Neural cell (in vitro differentiated cells): ENCODE measurements at regions not wholly inside any gene's neighbourhood (a gene's known extent, or its start where the extent isn't known, plus 50 kb on each side); places are given as distances from the start of the nearest gene placed in this dataset.

Experiments used
- H2AFZ ChIP-seq: fragments of 200-600, 300-800 bp; sonication (generic), shearing (Covaris generic); 2 replicates; pipeline ENCODE4 v1.6.0; 2014; ENCODE audit warnings: low read depth, mild to moderate bottlenecking, antibody characterized with exemption, low read length, moderate library complexity
- H3F3A ChIP-seq: fragments of 200-600 bp; shearing (Covaris generic); 2 replicates; pipeline ENCODE4 v1.6.1; 2016; ENCODE audit warnings: mild to moderate bottlenecking, moderate library complexity, mixed read lengths, antibody characterized with exemption, low read length; ENCODE audit not compliant: insufficient read depth, poor library complexity, severe bottlenecking
- H3K27ac ChIP-seq: fragments of 200-600, 300-800 bp; sonication (generic), shearing (Covaris generic); 2 replicates; pipeline ENCODE4 v1.5.1; 2014; ENCODE audit warnings: mild to moderate bottlenecking, low read length, moderate library complexity
- H3K27me3 ChIP-seq: fragments of 300-800, 200-600 bp; sonication (generic), shearing (Covaris generic); 2 replicates; pipeline ENCODE4 v1.6.0; 2014; ENCODE audit warnings: mild to moderate bottlenecking, low read depth, low read length, moderate library complexity; ENCODE audit not compliant: insufficient read depth
- H3K36me3 ChIP-seq: fragments of 300-800, 200-600 bp; sonication (generic), shearing (Covaris generic); 2 replicates; pipeline ENCODE4 v1.5.1; 2014; ENCODE audit warnings: mild to moderate bottlenecking, antibody characterized with exemption, low read length, moderate library complexity; ENCODE audit not compliant: insufficient read depth
- H3K4me2 ChIP-seq: fragments of 300-800, 200-600 bp; sonication (generic), shearing (Covaris generic); 2 replicates; pipeline ENCODE4 v1.6.0; 2014; ENCODE audit warnings: mild to moderate bottlenecking, low read length
- H3K4me3 ChIP-seq: fragments of 300-800, 200-600 bp; sonication (generic), shearing (Covaris generic); 2 replicates; pipeline ENCODE4 v1.5.1; 2014; ENCODE audit warnings: mild to moderate bottlenecking, low read length, moderate library complexity
- H3K79me2 ChIP-seq: fragments of 200-600 bp; shearing (Covaris generic); replicated peaks from 2 replicates; pipeline ENCODE4 v1.6.0; 2014; ENCODE audit warnings: mild to moderate bottlenecking, low read length, moderate library complexity; ENCODE audit not compliant: insufficient read depth
- H3K9ac ChIP-seq: fragments of 300-800, 200-600 bp; sonication (generic), shearing (Covaris generic); 2 replicates; pipeline ENCODE4 v1.6.1; 2016; ENCODE audit warnings: mild to moderate bottlenecking, low read length, mixed read lengths
- H3K9me2 ChIP-seq: fragments of 200-600 bp; shearing (Covaris generic); 2 replicates; pipeline ENCODE4 v1.6.1; 2016; ENCODE audit warnings: mild to moderate bottlenecking, low read length, mixed read lengths; ENCODE audit not compliant: insufficient read depth
- H3K9me3 ChIP-seq: fragments of 200-600, 300-800 bp; sonication (generic), shearing (Covaris generic); 2 replicates; pipeline ENCODE4 v1.6.1; 2016; ENCODE audit warnings: mild to moderate bottlenecking, mixed run types, low read length, moderate library complexity, mixed read lengths
- H4K20me1 ChIP-seq: fragments of 200-600 bp; shearing (Covaris generic); 2 replicates; pipeline ENCODE4 v1.6.1; 2016; ENCODE audit warnings: mild to moderate bottlenecking, mixed run types; ENCODE audit not compliant: insufficient read depth
- EP300 ChIP-seq: fragments of 450-650 bp; conservative IDR thresholded peaks from 2 replicates; pipeline ENCODE4 v1.6.1; 2014; ENCODE audit warnings: antibody characterized with exemption, mild to moderate bottlenecking, moderate library complexity; ENCODE audit not compliant: poor library complexity, severe bottlenecking
- EZH2 ChIP-seq: fragments of 200-600, 300-800 bp; shearing (Covaris generic), sonication (generic); IDR thresholded peaks from 2 replicates; pipeline ENCODE4 v1.6.1; 2014; ENCODE audit warnings: antibody characterized with exemption, low read length, borderline replicate concordance, mild to moderate bottlenecking; ENCODE audit not compliant: insufficient read depth, poor library complexity, severe bottlenecking
- MXI1 ChIP-seq: fragments of 450-650 bp; conservative IDR thresholded peaks from 2 replicates; pipeline ENCODE4 v1.6.1; 2014; ENCODE audit warnings: antibody characterized with exemption, mild to moderate bottlenecking; ENCODE audit not compliant: poor library complexity, severe bottlenecking
- POLR2AphosphoS5 ChIP-seq: IDR thresholded peaks from 2 replicates; pipeline ENCODE4 v1.6.1; 2012
- RAD21 ChIP-seq: fragments of 450-650 bp; conservative IDR thresholded peaks from 2 replicates; pipeline ENCODE4 v1.6.1; 2014; ENCODE audit warnings: antibody characterized with exemption, mild to moderate bottlenecking, moderate library complexity
- SMC3 ChIP-seq: fragments of 450-650 bp; conservative IDR thresholded peaks from 2 replicates; pipeline ENCODE4 v1.6.1; 2014; ENCODE audit warnings: antibody characterized with exemption, mild to moderate bottlenecking, moderate library complexity; ENCODE audit not compliant: poor library complexity
- TAF1 ChIP-seq: IDR thresholded peaks from 2 replicates; pipeline ENCODE4 v1.6.1; 2012; ENCODE audit warnings: low read depth
- TF ChIP-seq, protein P1 (sequence below): fragments of 450-650 bp; IDR thresholded peaks from 2 replicates; pipeline ENCODE4 v1.5.1; 2014; ENCODE audit warnings: antibody characterized with exemption, mild to moderate bottlenecking, moderate library complexity; ENCODE audit not compliant: poor library complexity, severe bottlenecking
- TF ChIP-seq, protein P2 (sequence below): IDR thresholded peaks from 2 replicates; pipeline ENCODE4 v1.6.1; 2012; ENCODE audit warnings: borderline replicate concordance

DNA sequence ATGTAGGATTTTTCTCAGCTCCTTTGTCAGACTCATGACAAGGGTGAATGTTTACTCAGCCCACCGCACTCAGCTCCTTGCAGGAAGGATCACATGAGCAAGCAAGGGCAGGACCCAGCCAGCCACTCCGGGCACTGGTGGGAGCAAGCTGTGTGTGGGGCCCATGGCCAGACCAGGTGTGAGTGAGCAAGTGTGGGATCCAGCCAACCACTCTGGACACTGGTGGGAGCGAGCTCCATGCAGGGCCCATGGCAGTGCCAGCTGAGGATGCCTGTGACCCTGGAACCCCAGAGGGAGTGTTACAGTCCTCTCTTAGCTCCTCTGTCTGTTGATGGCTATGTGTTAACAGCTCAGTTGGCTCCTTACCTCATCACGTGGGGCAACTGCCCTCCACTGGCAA, 2750.6 kb downstream of the PCDH7 start:
- Histone ChIP-seq H3K9ac (no peak overlapping the region), H4K20me1 (no peaks in the 10 kb centered on the region), H3K4me2 (no peak overlapping the region), H3K36me3 (no peaks in the 10 kb centered on the region), H3F3A (no peaks in the 10 kb centered on the region), H3K9me3 (no peaks in the 10 kb centered on the region), H3K79me2 (no peaks in the 10 kb centered on the region), H3K9me2 (no peaks in the 10 kb centered on the region), H3K4me3 (no peak overlapping the region), H2AFZ (no peak overlapping the region), H3K27ac (no peak overlapping the region), H3K27me3 (no peaks in the 10 kb centered on the region)
- TF ChIP-seq MXI1 (no peak), EP300 (no peak), RAD21 (no peak), EZH2 (no peak), TAF1 (no peak), SMC3 (no peak), POLR2AphosphoS5 (no peak)
- TF ChIP-seq, protein P1, sequence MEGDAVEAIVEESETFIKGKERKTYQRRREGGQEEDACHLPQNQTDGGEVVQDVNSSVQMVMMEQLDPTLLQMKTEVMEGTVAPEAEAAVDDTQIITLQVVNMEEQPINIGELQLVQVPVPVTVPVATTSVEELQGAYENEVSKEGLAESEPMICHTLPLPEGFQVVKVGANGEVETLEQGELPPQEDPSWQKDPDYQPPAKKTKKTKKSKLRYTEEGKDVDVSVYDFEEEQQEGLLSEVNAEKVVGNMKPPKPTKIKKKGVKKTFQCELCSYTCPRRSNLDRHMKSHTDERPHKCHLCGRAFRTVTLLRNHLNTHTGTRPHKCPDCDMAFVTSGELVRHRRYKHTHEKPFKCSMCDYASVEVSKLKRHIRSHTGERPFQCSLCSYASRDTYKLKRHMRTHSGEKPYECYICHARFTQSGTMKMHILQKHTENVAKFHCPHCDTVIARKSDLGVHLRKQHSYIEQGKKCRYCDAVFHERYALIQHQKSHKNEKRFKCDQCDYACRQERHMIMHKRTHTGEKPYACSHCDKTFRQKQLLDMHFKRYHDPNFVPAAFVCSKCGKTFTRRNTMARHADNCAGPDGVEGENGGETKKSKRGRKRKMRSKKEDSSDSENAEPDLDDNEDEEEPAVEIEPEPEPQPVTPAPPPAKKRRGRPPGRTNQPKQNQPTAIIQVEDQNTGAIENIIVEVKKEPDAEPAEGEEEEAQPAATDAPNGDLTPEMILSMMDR = no peak
- TF ChIP-seq, protein P2, sequence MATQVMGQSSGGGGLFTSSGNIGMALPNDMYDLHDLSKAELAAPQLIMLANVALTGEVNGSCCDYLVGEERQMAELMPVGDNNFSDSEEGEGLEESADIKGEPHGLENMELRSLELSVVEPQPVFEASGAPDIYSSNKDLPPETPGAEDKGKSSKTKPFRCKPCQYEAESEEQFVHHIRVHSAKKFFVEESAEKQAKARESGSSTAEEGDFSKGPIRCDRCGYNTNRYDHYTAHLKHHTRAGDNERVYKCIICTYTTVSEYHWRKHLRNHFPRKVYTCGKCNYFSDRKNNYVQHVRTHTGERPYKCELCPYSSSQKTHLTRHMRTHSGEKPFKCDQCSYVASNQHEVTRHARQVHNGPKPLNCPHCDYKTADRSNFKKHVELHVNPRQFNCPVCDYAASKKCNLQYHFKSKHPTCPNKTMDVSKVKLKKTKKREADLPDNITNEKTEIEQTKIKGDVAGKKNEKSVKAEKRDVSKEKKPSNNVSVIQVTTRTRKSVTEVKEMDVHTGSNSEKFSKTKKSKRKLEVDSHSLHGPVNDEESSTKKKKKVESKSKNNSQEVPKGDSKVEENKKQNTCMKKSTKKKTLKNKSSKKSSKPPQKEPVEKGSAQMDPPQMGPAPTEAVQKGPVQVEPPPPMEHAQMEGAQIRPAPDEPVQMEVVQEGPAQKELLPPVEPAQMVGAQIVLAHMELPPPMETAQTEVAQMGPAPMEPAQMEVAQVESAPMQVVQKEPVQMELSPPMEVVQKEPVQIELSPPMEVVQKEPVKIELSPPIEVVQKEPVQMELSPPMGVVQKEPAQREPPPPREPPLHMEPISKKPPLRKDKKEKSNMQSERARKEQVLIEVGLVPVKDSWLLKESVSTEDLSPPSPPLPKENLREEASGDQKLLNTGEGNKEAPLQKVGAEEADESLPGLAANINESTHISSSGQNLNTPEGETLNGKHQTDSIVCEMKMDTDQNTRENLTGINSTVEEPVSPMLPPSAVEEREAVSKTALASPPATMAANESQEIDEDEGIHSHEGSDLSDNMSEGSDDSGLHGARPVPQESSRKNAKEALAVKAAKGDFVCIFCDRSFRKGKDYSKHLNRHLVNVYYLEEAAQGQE = no peak

DNA sequence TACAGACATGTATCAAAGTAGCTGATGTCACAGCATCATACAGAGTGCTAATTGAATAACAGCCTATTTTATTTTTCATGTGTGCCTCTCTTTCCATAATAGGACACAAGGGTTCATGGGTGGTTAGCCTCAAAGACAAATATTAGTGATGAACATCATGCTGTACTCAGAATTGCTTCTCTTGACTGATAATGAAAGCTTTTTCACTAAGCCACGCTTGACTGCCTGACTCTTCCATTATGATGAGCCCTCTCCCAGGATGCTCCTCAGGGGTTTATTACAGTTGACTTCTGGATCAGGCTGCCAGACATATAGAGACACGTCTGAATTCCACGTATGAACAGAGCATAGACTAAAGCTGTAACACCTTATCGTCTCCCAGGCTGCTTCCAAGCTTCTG, 2757.5 kb downstream of the PCDH7 start:
- Histone ChIP-seq H3K9me3 (no peaks in the 10 kb centered on the region), H4K20me1 (no peaks in the 10 kb centered on the region), H3K79me2 (no peaks in the 10 kb centered on the region), H3F3A (no peaks in the 10 kb centered on the region), H3K9me2 (no peaks in the 10 kb centered on the region), H3K27ac (peak overlapping the region; percentile 49), H3K4me2 (no peak overlapping the region), H3K9ac (no peak overlapping the region), H2AFZ (no peak overlapping the region), H3K4me3 (no peak overlapping the region), H3K27me3 (no peaks in the 10 kb centered on the region), H3K36me3 (no peaks in the 10 kb centered on the region)
- peak; percentile 81 for TF ChIP-seq POLR2AphosphoS5
- TF ChIP-seq TAF1 = no peak
- no peak for TF ChIP-seq MXI1
- TF ChIP-seq SMC3 = peak; percentile 46
- TF ChIP-seq, protein P2 = peak; percentile 84
- TF ChIP-seq, protein P1 = no peak
- TF ChIP-seq RAD21 = peak; percentile 40
- no peak for TF ChIP-seq EZH2
- peak; percentile 93 for TF ChIP-seq EP300
